ENCODE measurements at regions not wholly inside any gene's neighbourhood (a gene's known extent, or its start where the extent isn't known, plus 50 kb on each side); places are given as distances from the start of the nearest gene placed in this dataset.

- TF ChIP-seq EZH2phosphoT487 (IDR thresholded peaks at IDR 0.05; ENCODE audit: insufficient read depth, low read depth) (no peak), EZH2 (IDR thresholded peaks at IDR 0.05; ENCODE audit: insufficient read depth, poor library complexity, severe bottlenecking) (no peak)
These were observed 388.5 kb downstream of the AACS start for GRCh38 chr12:125453751-125454150.

Measured in GM23248 (cell line).